ENCODE measurements at regions not wholly inside any gene's neighbourhood (a gene's known extent, or its start where the extent isn't known, plus 50 kb on each side); places are given as distances from the start of the nearest gene placed in this dataset.
A peak's percentile ranks its signal among the peaks of the same experiment; 100 is the strongest.

DNA sequence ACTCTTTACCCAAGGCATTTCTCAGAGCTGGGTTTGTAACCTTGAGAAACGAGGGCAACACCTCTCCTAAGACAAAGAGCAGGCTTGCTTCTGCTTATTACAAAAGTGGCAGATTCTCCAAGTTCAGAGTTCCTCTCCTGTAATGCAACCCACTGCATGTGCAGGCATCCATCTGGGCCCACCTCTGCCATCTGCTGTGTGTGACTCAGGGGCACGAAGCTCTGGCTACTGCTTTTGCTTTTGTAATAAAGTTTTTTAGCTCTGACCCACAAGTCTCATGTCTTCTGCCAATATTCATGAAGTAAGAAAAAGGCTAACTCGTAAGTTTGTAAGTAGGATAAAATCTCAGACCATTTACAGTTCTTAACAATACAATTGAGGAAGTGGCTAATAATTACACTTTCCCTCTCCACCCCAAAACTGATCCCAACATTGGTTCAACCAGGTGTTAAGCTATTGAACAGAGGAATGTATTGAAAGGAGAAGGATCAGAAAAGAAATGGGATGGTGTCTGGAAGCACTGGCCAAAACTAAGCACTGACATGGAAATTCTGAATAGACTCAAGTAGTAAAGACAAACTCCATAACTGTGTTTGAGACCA lies 51.7 kb upstream of the SMLR1 start:
- no peak for DNase-seq

DNA sequence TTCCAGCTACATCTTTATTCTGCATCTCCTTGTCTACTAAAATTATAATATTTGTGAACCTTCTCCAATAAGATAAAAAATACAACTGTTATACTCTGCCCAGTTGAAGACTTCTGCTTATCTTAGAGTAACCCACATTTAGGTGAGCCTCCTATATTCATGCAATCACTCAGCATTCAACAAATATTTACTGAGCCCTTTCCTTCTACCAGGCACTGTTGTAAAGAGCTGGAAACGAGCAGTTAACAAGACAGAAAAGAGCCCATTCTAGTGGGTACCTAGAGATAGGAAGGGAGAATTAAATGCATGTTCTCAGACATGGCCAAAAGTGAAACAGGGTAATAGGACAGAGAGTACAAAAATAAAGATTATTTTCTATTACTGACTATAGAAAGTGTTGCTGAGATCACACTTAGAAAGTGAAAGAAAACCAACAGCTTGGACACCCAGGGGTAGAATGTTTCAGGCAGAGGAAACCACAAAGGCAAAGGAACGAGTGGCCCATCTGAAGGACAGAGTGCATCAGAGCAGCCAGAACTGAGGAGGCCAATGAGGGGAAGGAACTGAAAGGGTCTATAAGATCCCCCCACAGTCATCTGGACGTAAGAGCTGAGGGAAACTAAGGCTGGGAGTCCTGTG lies 50.8 kb upstream of the SMLR1 start:
- DNase-seq, result peak; percentile 8 to 33

Measured in Kasumi-1 (cell line).